Esophagus muscularis mucosa (tissue), 4 donors: ENCODE measurements at regions not wholly inside any gene's neighbourhood (a gene's known extent, or its start where the extent isn't known, plus 50 kb on each side); places are given as distances from the start of the nearest gene placed in this dataset.

Experiments
- CTCF ChIP-seq, 3 experiments: fragments of 200-600 bp in 2 of 3; fragments of 450-650 bp in 1 of 3; sonication (generic) in 2 of 3; IDR thresholded peaks; one replicate each; pipeline ENCODE4 v1.5.1; 2017 to 2019; ENCODE audit warnings: antibody characterized with exemption in 3 of 3, mild to moderate bottlenecking in 2 of 3, moderate library complexity in 1 of 3
- EP300 ChIP-seq: sonication (generic); formaldehyde crosslinking; IDR thresholded peaks from one replicate; pipeline ENCODE4 v1.6.1; 2017; ENCODE audit warnings: antibody characterized with exemption
- POLR2A ChIP-seq: fragments of 450-650 bp; IDR thresholded peaks from one replicate; pipeline ENCODE4 v1.6.1; 2017; ENCODE audit warnings: antibody characterized with exemption, moderate library complexity, mild to moderate bottlenecking, low read depth
- POLR2AphosphoS5 ChIP-seq, 2 donors: sonication (generic); formaldehyde crosslinking; IDR thresholded peaks; one replicate each; pipeline ENCODE4 v1.6.1; 2017; ENCODE audit warnings: antibody characterized with exemption in 2 of 2

GRCh38 chr21:16775076-16775475, 737.8 kb upstream of the CXADR start:
- TF ChIP-seq CTCF (IDR thresholded peaks at IDR 0.05) (no peak), EP300 (no peak), POLR2A (no peak), POLR2AphosphoS5 (IDR thresholded peaks at IDR 0.05) (no peak)
